Smooth muscle cell of the brain vasculature (primary cell): ENCODE measurements at regions not wholly inside any gene's neighbourhood (a gene's known extent, or its start where the extent isn't known, plus 50 kb on each side); places are given as distances from the start of the nearest gene placed in this dataset.

Experiments
- DNase-seq: peaks from one replicate; pipeline ENCODE4 v3.0.0-alpha.2; 2012; ENCODE audit warnings: low read depth, low spot score

DNA sequence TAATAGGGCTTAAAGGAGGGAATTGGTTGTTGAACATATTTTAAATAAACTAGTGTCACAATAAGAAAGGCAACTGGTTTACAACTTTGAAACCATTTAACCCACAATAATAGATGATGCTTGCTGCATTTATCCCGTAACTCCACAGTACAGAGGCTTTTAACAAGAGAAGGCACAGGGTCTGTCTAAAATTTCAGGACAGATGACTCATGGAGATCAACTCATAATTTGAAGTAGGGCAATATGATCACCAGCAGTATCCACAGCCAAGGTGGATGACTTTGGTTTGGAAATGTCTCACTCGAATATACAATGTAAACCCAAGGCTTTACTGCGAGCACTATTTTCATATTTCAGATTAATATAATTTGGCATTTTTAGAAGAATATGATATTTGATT, 340.2 kb downstream of the LRIG3 start:
- DNase-seq = no peak

GRCh38 chr12:58583529-58583928, 336.8 kb downstream of the LRIG3 start:
- DNase-seq = no peak

DNA sequence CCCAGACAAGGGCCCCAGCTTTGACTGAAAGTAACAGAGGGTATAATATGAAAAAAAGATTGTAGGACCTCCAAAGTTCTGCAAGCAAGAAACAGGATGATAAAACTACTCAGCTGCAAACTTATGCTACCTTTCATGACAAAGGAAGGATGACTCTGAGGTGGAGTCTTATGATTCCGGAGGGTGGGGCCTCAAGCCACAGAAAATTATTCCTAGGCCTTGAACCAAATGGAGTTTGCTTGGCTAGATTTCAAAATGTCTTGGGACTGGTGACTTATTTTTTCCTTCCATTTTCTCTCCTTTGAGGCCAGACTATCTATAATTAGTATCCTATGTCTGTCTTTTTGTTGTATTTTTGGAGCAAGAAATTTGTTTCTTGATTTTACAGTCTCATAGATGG, 336.4 kb downstream of the LRIG3 start:
- DNase-seq = no peak

DNA sequence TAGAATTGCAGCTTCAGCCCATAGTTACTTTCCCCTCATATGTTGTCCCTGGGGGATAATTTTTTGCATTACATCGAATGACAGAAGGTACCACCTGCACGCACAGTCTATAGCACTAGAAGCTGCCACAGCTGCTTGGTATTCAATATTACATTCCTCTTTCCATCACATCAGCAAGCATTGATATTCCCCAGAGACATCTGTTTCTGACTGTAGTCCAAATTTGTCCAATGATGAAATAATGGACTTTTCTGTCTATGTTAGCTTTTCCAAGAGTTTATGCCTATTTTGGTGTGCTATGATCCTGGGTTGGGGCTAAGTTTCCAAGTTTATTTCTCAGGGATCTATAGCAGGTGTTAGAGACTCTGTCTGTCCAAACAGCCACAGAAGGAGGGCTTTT, 335.4 kb downstream of the LRIG3 start:
- no peak for DNase-seq

- no peak for DNase-seq
These were observed 333.5 kb downstream of the LRIG3 start for GRCh38 chr12:58586762-58587161.

DNA sequence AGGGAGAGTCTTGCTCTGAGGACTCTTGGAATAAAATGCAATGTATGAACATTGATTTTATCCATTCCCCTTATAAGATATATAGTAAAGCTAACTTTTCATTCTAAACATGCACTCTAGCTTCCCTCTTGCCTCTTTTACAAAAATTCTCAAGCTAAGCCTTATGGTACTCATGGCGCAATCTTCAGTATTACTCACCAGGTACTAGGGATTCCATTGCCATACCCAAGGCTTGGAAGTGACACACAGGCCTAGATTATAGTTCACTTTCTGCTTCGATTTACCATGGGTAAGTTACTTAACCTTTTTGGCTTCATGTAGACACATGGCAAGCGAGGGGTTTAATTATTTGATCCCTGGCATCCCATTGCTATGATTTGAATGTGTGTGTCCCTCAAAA, 331.5 kb downstream of the LRIG3 start:
- no peak for DNase-seq

DNA sequence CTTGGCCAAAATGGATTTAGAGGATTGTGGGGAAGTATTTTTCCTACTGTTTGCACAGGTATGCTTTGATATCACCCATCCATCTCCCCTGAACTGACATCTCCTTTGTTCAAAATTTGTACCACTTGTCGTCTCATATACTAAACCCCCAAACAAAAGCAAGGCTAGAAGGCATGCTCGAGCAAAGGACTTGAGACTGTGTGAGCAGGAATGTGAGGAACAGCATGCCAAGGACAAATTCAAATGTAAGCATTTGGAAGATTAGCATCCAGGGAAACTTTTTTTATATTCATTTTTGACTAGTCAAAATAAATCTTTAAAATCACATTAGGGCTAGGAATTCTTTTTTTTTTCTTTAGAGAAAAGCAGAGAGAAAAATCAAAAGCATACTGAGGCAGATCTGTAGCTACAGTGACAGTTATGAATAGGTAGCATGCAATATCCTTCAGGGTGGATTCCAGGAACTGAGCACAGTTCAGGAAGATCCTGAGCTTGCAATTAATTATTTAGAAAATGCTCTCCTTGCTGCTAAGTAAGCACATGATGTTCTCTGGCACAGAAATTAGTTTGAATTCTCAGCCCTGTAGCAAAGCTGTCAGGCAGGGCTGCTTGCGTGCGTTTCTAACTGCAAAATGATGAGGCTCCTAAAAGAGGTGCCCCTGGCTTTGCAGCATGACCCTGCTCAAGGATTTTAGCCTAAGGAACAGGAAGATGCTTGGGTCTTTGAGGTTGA, 327.7 kb downstream of the LRIG3 start:
- no peak for DNase-seq

DNA sequence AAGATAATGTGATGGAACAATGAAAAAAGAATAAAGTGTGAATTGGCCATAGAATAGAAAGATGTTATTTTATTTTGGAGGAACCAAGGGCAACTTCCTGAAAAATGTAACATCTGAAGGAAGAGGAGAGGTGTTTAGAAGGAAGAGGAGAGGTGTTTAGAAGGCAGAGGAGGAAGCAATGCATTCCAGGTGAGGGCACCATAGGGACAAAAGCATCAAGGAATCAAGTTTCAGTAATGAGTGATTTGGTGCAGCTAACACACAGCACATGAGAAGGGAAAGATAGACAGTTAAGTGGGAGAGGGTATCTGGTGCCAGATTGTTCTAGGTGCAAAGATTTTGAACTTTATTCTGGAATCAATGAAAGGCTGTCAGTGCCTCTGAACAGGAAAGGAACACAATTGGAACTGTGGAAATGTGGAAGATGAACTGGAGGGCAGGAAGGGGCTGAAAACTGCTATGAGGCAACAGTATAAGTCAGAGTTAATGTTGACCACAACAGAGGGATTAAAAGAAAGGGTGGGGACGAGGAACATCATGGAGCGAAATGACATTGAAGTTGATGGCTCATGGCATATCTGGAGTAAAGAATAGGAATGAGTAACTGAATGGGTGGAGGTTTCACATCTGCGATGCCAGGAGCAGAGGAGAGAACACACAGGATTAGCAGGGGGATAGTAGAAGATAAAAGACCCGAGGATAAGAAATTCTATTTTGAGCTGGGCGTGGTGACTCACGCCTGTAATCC, 326.6 kb downstream of the LRIG3 start:
- no peak for DNase-seq

GRCh38 chr12:58596381-58596780, 323.9 kb downstream of the LRIG3 start:
- DNase-seq = no peak

- DNase-seq = no peak
These were observed 318.8 kb downstream of the LRIG3 start for GRCh38 chr12:58601529-58601928.

GRCh38 chr12:58602179-58602578, 318.1 kb downstream of the LRIG3 start:
- no peak for DNase-seq

DNA sequence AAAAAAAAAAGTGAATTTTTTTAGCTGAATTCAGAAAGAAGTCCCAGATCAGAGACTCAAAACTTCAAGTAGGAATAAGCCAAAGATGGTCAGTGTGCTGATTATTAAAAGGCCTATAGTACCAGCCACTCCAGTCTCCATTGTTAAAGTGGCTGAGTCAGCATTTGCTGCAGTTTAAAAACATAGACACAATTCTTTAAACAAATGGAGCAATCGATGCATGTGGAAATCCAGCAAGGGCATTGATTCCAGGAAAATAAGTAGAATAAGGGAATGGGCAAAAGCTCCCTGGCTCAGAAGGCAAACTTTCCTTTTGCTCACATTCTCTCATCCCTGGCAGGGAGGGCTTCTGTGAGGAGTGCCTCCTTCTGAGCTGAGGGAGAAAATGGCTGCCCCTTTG, 317.6 kb downstream of the LRIG3 start:
- no peak for DNase-seq

- DNase-seq = no peak
These were observed 312.5 kb downstream of the LRIG3 start for GRCh38 chr12:58607805-58608204.

GRCh38 chr12:58608711-58609110, 311.6 kb downstream of the LRIG3 start:
- no peak for DNase-seq

GRCh38 chr12:58615047-58615446, 305.3 kb downstream of the LRIG3 start:
- DNase-seq = no peak

DNA sequence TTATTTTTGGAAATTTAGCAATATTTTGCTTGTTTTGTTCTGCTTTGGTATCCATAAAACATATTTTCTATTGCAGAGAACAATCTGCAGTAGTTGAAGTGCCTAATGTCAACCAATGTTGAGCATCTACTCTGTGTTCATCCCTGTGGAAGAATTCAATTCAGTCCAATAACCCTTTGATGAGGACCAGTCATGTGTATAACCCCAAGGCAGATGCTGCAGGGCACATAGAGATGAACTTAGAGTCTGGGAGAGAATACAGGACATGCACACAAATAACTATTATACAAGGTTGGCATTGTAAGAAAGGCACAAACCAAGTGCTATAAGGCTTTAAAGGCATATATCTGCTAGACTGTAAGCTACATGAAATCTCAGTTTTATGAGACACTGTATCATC, 304.7 kb downstream of the LRIG3 start:
- DNase-seq = no peak

DNA sequence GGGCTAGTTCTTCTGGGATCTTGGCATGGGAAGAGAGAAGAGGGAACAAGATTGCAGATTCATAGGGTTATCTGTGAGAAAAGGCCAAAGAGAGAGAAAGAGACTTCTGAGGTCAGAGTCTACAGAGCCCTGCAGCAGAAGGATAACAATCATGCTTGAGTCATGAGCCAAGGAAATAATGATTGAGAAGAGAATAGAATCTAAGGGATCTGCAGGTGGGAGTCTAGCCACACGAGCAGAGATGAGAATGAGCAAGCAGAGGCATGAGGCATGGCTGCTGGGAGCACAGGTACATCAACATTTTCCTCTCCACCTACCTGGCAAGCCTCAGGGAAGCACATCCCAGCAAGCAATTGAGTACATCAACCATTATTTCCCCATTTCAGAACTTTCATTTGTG, 303.7 kb downstream of the LRIG3 start:
- no peak for DNase-seq

DNA sequence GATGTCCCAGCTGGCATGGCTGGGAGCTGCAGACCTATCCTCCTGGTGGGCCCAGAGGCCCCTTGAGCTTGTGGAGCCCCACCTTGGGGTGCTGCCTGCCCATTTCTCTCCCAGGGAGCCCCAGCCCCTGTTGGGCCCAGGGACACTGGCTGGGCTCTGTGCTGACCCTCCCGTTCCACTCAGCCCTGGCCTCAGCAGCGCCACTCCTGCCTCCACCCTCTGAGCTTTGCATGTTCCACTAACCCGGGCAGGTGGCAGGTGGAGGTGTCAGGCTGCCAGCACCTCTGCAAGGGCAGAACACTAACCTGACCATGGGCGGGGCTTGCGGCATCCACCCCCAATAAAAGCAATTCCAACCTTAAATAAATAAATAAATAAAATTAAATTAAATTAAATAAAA, 299.2 kb downstream of the LRIG3 start:
- DNase-seq = no peak

DNA sequence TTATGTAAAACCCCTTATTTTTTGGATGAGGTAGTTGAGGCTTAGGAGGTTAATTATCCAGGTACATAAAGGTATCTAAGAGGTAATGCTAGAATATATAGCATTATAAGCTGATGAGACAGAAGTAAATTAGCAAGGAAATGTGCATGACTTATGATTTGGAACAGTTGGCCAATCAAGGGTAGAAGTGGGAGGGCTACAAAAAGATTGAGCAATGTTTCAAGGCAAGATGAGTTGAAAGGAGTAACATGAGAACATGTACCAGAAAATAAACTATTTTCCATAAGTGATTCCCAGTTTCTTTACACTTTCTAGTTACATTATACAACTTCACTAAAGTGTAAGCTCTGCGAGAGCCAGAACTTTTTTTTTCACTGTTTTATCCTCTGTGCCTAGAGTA, 290.9 kb downstream of the LRIG3 start:
- DNase-seq = no peak

DNA sequence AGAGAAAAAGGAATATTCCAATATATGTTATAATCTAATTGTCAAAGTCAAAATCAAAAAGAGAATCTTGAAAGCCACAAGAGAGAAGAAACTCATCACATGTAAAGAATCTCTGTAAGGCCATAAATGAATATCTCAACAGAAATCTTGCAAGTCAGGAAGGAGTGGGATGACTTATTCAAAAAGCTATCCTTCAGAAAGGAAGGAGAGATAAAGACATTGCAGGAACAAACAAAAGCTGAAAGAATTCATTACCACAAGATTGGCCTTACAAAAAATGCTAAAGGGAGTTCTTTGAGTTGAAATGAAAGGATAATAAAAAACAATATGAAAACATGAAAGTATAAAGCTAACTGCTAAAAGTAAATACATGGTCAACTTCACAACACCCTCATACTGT, 286.8 kb downstream of the LRIG3 start:
- DNase-seq = no peak

DNA sequence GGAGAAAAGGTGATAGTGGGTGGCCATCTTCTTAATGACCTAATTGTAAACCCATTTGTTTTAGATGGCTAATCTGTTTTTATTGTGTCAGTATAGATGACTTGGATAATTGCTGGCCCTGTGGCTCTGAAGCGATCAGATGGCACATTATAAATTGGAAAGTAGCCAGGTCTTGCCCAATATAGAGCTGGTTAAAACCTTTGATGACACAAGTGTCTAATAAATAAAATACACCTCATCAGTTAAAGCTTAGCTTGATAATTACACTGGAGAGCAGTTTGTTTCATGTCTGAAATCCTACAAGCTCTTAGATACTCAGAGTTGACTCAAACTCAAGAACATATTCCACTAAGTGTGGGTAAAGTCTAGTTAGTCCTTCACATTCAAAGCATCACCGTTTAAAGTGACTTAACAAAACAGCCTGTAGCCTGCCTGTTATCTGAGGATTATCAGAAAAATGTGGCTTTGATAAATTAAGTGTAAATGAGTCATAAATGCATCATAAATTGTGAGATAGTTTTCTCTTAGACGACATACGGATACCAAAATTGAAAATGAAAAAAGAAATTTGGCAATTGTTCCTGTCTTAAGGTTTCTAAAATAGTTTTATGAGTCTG, 280.9 kb downstream of the LRIG3 start:
- DNase-seq = no peak

DNA sequence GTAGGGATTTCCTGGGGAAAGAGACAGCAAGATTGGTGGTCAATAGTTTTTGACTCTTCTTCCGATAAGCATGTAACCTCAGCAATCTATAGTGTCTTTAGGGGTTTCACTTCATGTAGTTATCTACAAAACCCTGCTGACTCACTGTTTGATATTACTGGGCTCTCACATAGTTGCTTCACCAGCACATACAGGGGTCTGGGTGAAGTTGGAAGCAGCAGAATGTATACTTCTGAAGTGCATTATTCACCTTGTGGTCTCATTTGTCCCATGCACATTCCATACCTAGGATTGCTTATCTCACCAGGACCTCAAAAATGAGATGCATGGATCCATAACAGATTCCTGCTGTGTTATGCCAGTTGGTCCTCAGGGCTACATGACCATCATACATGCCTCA, 280.0 kb downstream of the LRIG3 start:
- no peak for DNase-seq

DNA sequence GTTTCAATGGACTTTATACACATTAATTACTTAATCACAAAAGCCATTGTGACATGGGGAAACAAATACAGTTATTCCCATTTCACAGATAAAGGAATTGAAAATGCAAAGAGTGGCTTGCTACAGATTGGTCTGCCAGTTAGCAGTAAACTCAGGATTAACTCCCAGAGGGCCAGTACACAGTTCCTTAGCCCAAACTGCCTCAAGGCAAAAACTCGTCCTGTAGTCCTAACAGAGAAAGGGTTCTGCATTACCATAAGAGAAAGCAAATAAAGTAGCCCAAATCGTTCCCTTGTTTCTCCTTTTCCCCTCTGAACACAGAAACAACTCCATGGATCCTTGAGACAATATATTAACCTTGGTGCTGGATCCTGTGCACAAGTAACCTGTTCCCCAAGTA, 274.4 kb downstream of the LRIG3 start:
- DNase-seq = no peak
